HepG2 (cell line): ENCODE measurements at regions not wholly inside any gene's neighbourhood (a gene's known extent, or its start where the extent isn't known, plus 50 kb on each side); places are given as distances from the start of the nearest gene placed in this dataset.

Source experiments
- ATAC-seq: fragments of 200-7000 bp; cut with Tn5 transposase; 3 replicates; pipeline ENCODE4 v1.9.1; 2020; ENCODE audit warnings: mild to moderate bottlenecking, moderate library complexity
- BruUV-seq: library from RNA; stranded (reverse); fragments of 400-500 nt; replicated peaks from 2 replicates; lab custom pipeline; 2021; lab: Mats Ljungman, UMichigan
- CTCF ChIA-PET: fragments of 300-600 bp; formaldehyde crosslinking; extraction: SDS; loops from one replicate; lab custom pipeline; 2021; ENCODE audit warnings: low total read pairs, inconsistent platforms, low intra/inter-chr PET ratio; lab: Yijun Ruan, JAX
- POLR2A ChIA-PET: fragments of 350-600 bp; sonication (Branson Sonifier 250); formaldehyde crosslinking; loops from one replicate; lab custom pipeline; 2020; ENCODE audit warnings: antibody characterized with exemption, inconsistent platforms; lab: Yijun Ruan, JAX
- DNase-seq: peaks from one replicate; pipeline ENCODE4 v3.0.0-alpha.2; 2015; ENCODE audit warnings: low spot score
- FAIRE-seq: peaks from 3 replicates; lab custom pipeline; 2011; peaks lifted over from hg19 to GRCh38; lab: Jason Lieb, UNC
- H2AFZ ChIP-seq: one replicate; pipeline ENCODE4 v1.6.1; 2011; ENCODE audit warnings: low read length, inconsistent platforms
- H3K27ac ChIP-seq: fragments of 300-600 bp; 3 replicates; pipeline ENCODE4 v1.8.0; 2011; ENCODE audit warnings: mixed run types, mild to moderate bottlenecking, mixed read lengths, low read length, inconsistent platforms; ENCODE audit not compliant: insufficient read depth; ENCODE audit errors: extremely low read length
- H3K27me3 ChIP-seq, 2 experiments: fragments of 200-600 bp in 1 of 2; 2 replicates in 1 of 2; 3 replicates in 1 of 2; pipeline versions ENCODE4 v1.6.0 to v1.8.0; 2011; ENCODE audit warnings: low read length in 2 of 2, mild to moderate bottlenecking in 2 of 2, moderate library complexity in 2 of 2, inconsistent platforms in 1 of 2; ENCODE audit not compliant: insufficient read depth in 2 of 2, control insufficient read depth in 1 of 2
- H3K36me3 ChIP-seq, 2 experiments: fragments of 200-600 bp in 1 of 2; replicated peaks in 1 of 2; 2 replicates in 1 of 2; 3 replicates in 1 of 2; pipeline versions ENCODE4 v1.5.1 to v1.8.0; 2011; ENCODE audit warnings: low read length in 2 of 2, inconsistent platforms in 1 of 2; ENCODE audit not compliant: insufficient read depth in 2 of 2, control insufficient read depth in 1 of 2
- H3K4me1 ChIP-seq: 2 replicates; pipeline ENCODE4 v1.5.1; 2012; ENCODE audit warnings: low read length, inconsistent platforms; ENCODE audit not compliant: insufficient read depth
- H3K4me2 ChIP-seq: 2 replicates; pipeline ENCODE4 v1.6.0; 2011; ENCODE audit warnings: low read depth, low read length, inconsistent platforms
- H3K4me3 ChIP-seq, 3 experiments: fragments of 200-600 bp in 1 of 3; sonication (generic), shearing (Covaris generic) in 1 of 3; replicated peaks in 1 of 3; 2 replicates each; pipeline ENCODE4 v1.5.1; 2011 to 2016; ENCODE audit warnings: low read length in 3 of 3, inconsistent platforms in 2 of 3, low read depth in 2 of 3, mild to moderate bottlenecking in 2 of 3, control low read depth in 1 of 3, mixed read lengths in 1 of 3; ENCODE audit not compliant: insufficient read depth in 1 of 3
- H3K79me2 ChIP-seq: one replicate; pipeline ENCODE4 v1.6.1; 2011; ENCODE audit warnings: low read length, inconsistent platforms; ENCODE audit not compliant: insufficient read depth
- H3K9ac ChIP-seq: 2 replicates; pipeline ENCODE4 v1.6.0; 2011; ENCODE audit warnings: mild to moderate bottlenecking, low read depth, low read length, inconsistent platforms; ENCODE audit not compliant: insufficient read depth
- H3K9me3 ChIP-seq: 2 replicates; pipeline ENCODE4 v1.5.1; 2012; ENCODE audit warnings: mild to moderate bottlenecking, low read length
- H4K20me1 ChIP-seq: 2 replicates; pipeline ENCODE4 v1.6.0; 2011; ENCODE audit warnings: inconsistent platforms, mild to moderate bottlenecking, low read length, moderate library complexity; ENCODE audit not compliant: insufficient read depth
- BCL6 ChIP-seq: IDR thresholded peaks from 2 replicates; pipeline ENCODE4 v1.6.1; 2016; ENCODE audit warnings: missing genetic modification reagents, missing compliant biosample characterization
- HMGXB4 ChIP-seq, 2 experiments: sonication (generic) in 1 of 2; formaldehyde crosslinking in 1 of 2; IDR thresholded peaks; 2 replicates each; pipeline versions ENCODE4 v1.4.0 to v1.6.1; 2018 to 2020; ENCODE audit warnings: missing genetic modification reagents in 2 of 2, borderline replicate concordance in 1 of 2, low read depth in 1 of 2, mild to moderate bottlenecking in 1 of 2, missing biosample characterization in 1 of 2
- PHB2 ChIP-seq: fragments of 450-650 bp; IDR thresholded peaks from 2 replicates; pipeline ENCODE4 v1.6.1; 2018; ENCODE audit not compliant: partially characterized antibody
- PHF20 ChIP-seq: sonication (generic); formaldehyde crosslinking; IDR thresholded peaks from 2 replicates; pipeline ENCODE4 v1.5.0; 2020; ENCODE audit warnings: mild to moderate bottlenecking, missing genetic modification reagents
- RELA ChIP-seq: sonication (generic); formaldehyde crosslinking; IDR thresholded peaks from 2 replicates; pipeline ENCODE4 v1.4.0; 2020; ENCODE audit warnings: missing genetic modification reagents
- SOX5 ChIP-seq: IDR thresholded peaks from 2 replicates; pipeline ENCODE4 v1.6.1; 2016; ENCODE audit warnings: borderline replicate concordance
- SUZ12 ChIP-seq: fragments of 150-350 bp; IDR thresholded peaks from 2 replicates; pipeline ENCODE4 v1.6.1; 2014; ENCODE audit warnings: low read depth, low read length
- TCF12 ChIP-seq, 2 experiments: fragments of 450-650 bp in 1 of 2; sonication (generic) in 1 of 2; formaldehyde crosslinking in 1 of 2; IDR thresholded peaks; 2 replicates each; pipeline versions ENCODE4 v1.6.1 to v1.8.0; 2017 to 2022; ENCODE audit warnings: antibody characterized with exemption in 1 of 2, mild to moderate bottlenecking in 1 of 2, missing genetic modification reagents in 1 of 2, moderate library complexity in 1 of 2
- TEAD2 ChIP-seq: sonication (generic); formaldehyde crosslinking; IDR thresholded peaks from 2 replicates; pipeline ENCODE4 v1.9.0; 2021; ENCODE audit warnings: missing genetic modification reagents
- ZFP82 ChIP-seq: sonication (generic); formaldehyde crosslinking; IDR thresholded peaks from 2 replicates; pipeline ENCODE4 v1.5.1; 2020; ENCODE audit warnings: mild to moderate bottlenecking, missing genetic modification reagents, borderline replicate concordance
- ZNF225 ChIP-seq: sonication (generic); formaldehyde crosslinking; IDR thresholded peaks from 2 replicates; pipeline ENCODE4 v1.4.0; 2020; ENCODE audit warnings: mild to moderate bottlenecking, missing genetic modification reagents
- ZNF251 ChIP-seq: sonication (generic); formaldehyde crosslinking; IDR thresholded peaks from 2 replicates; pipeline ENCODE4 v1.9.0; 2021; ENCODE audit warnings: mild to moderate bottlenecking, missing genetic modification reagents
- ZNF44 ChIP-seq: sonication (generic); formaldehyde crosslinking; IDR thresholded peaks from 2 replicates; pipeline ENCODE4 v1.5.1; 2020; ENCODE audit warnings: mild to moderate bottlenecking, missing genetic modification reagents
- ZNF552 ChIP-seq: sonication (generic); formaldehyde crosslinking; IDR thresholded peaks from 2 replicates; pipeline ENCODE4 v1.9.0; 2022; ENCODE audit warnings: missing genetic modification reagents, mild to moderate bottlenecking, borderline replicate concordance
- ZNF703 ChIP-seq: sonication (generic); formaldehyde crosslinking; IDR thresholded peaks from 2 replicates; pipeline ENCODE4 v1.5.1; 2020; ENCODE audit warnings: missing genetic modification reagents, mild to moderate bottlenecking, moderate library complexity, borderline replicate concordance
- ZNF709 ChIP-seq: sonication (generic); formaldehyde crosslinking; IDR thresholded peaks from 2 replicates; pipeline ENCODE4 v1.5.0; 2020; ENCODE audit warnings: mild to moderate bottlenecking, missing genetic modification reagents
- ZNF788 ChIP-seq: sonication (generic); formaldehyde crosslinking; IDR thresholded peaks from 2 replicates; pipeline ENCODE4 v1.5.0; 2020; ENCODE audit warnings: mild to moderate bottlenecking, missing genetic modification reagents, borderline replicate concordance
- ZSCAN22 ChIP-seq: sonication (generic); formaldehyde crosslinking; IDR thresholded peaks from 2 replicates; pipeline ENCODE4 v1.4.0; 2020; ENCODE audit warnings: mild to moderate bottlenecking, missing genetic modification reagents
- WGBS: methylation state at CpG from one replicate; pipeline ENCODE4 v1.1.6; 2017; ENCODE audit warnings: low lambda C conversion rate; 5-methylcytosine and 5-hydroxymethylcytosine counted together
- in situ Hi-C: cut with HindIII; loops from 2 replicates; pipeline ENCODE4 v1.10.0; 2017; ENCODE audit warnings: low pct_unique_long_range_greater_than_20kb; ENCODE audit not compliant: extremely low pct_ligation_motif_present
- intact Hi-C: fragments of 100-400 bp; cut with micrococcal nuclease; formaldehyde crosslinking; loops from one replicate; pipeline ENCODE4 v1.10.0; 2022; ENCODE audit not compliant: unreplicated experiment
- TF ChIP-seq, protein P1 (sequence below): sonication (generic); formaldehyde crosslinking; IDR thresholded peaks from 2 replicates; pipeline ENCODE4 v1.4.0; 2020; ENCODE audit warnings: missing genetic modification reagents, borderline replicate concordance

DNA sequence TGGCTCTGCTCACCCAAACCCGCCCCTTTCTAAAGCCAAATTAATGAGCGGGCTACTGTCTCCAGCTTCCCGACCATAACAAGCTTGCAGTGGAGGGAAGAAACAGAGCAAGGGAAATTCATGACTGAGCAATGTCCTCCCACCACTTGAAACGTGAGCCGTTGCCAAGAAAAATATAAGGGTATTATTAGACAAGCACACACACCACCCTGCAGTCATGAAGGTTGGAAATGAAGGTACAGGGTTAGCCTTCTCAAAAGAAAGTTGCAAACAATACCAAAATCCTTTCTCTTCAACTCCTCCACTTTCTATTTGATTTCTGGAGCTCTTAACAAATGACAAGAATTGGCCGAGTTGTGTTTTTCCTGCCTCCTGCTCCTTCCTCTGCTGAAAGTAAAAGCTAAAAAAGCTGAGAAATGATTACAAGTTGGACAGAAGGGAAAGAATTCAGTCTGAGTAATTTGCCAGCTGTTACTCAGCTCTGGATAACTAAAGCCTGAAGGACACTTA lies 151.1 kb upstream of the B3GAT2 start:
- Histone ChIP-seq H4K20me1 (no peaks in the 10 kb centered on the region), H3K27me3 (peaks cover 0 to 2% of the 10 kb centered on the region in 2 experiments; a peak in 1 of 5 replicates), H2AFZ (no peak overlapping the region), H3K4me3 (no peak overlapping the region), H3K4me2 (no peak overlapping the region), H3K27ac (no peak overlapping the region), H3K4me1 (no peaks in the 10 kb centered on the region), H3K9me3 (no peaks in the 10 kb centered on the region), H3K79me2 (no peaks in the 10 kb centered on the region), H3K9ac (no peak overlapping the region), H3K36me3 (no peaks in the 10 kb centered on the region)
- ChIA-PET POLR2A (no interaction called here), CTCF (no interaction called here)
- intact Hi-C loops: no loop called here
- WGBS: 10% methylated on average over 6 of the region's 6 CpGs
- FAIRE-seq (no peak), DNase-seq (no peak), ATAC-seq (no peak)
- no peak for TF ChIP-seq TCF12 (IDR thresholded peaks at IDR 0.05)
- no peak for TF ChIP-seq TCF12 (CRISPR knock-in tag; IDR thresholded peaks at IDR 0.05)
- TF ChIP-seq SUZ12: no peak
- TF ChIP-seq ZNF703: no peak
- TF ChIP-seq, protein P1, sequence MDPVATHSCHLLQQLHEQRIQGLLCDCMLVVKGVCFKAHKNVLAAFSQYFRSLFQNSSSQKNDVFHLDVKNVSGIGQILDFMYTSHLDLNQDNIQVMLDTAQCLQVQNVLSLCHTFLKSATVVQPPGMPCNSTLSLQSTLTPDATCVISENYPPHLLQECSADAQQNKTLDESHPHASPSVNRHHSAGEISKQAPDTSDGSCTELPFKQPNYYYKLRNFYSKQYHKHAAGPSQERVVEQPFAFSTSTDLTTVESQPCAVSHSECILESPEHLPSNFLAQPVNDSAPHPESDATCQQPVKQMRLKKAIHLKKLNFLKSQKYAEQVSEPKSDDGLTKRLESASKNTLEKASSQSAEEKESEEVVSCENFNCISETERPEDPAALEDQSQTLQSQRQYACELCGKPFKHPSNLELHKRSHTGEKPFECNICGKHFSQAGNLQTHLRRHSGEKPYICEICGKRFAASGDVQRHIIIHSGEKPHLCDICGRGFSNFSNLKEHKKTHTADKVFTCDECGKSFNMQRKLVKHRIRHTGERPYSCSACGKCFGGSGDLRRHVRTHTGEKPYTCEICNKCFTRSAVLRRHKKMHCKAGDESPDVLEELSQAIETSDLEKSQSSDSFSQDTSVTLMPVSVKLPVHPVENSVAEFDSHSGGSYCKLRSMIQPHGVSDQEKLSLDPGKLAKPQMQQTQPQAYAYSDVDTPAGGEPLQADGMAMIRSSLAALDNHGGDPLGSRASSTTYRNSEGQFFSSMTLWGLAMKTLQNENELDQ (CRISPR knock-in tag): no peak
- no peak for TF ChIP-seq ZNF552 (CRISPR knock-in tag)
- TF ChIP-seq ZNF44: no peak
- no peak for TF ChIP-seq TEAD2
- no peak for TF ChIP-seq HMGXB4 (CRISPR knock-in tag; IDR thresholded peaks at IDR 0.05; ENCODE audit: borderline replicate concordance in 1 of 2, low read depth in 1 of 2)
- TF ChIP-seq PHB2: no peak
- TF ChIP-seq ZNF788 (CRISPR knock-in tag): no peak
- no peak for TF ChIP-seq ZSCAN22 (CRISPR knock-in tag)
- no peak for TF ChIP-seq ZNF225 (CRISPR knock-in tag)
- no peak for TF ChIP-seq ZNF709
- no peak for TF ChIP-seq RELA (CRISPR knock-in tag)
- no peak for TF ChIP-seq ZFP82
- TF ChIP-seq PHF20: no peak
- no peak for TF ChIP-seq ZNF251 (CRISPR knock-in tag)
- TF ChIP-seq SOX5 (CRISPR knock-in tag): no peak
- no peak for TF ChIP-seq BCL6 (CRISPR knock-in tag)
- in situ Hi-C loops: no loop called here
- BruUV-seq: no TSS peak
